Vagina (tissue), 2 donors: ENCODE measurements at regions not wholly inside any gene's neighbourhood (a gene's known extent, or its start where the extent isn't known, plus 50 kb on each side); places are given as distances from the start of the nearest gene placed in this dataset.

ENCODE experiments used
- DNase-seq, 2 donors: peaks; one replicate each; pipeline ENCODE4 v3.0.0-alpha.2; 2017; ENCODE audit errors: extremely low spot score in 2 of 2
- H3K27ac ChIP-seq: fragments of 200-600 bp; sonication (generic); one replicate; pipeline ENCODE4 v1.5.1; 2019
- H3K27me3 ChIP-seq: fragments of 200-600 bp; sonication (generic); one replicate; pipeline ENCODE4 v1.5.1; 2019
- H3K36me3 ChIP-seq, 2 donors: fragments of 200-600 bp; sonication (generic); one replicate each; pipeline ENCODE4 v1.5.1; 2017 to 2019
- H3K4me1 ChIP-seq: fragments of 200-600 bp; sonication (generic); one replicate; pipeline ENCODE4 v1.5.1; 2019
- H3K4me3 ChIP-seq, 2 donors: fragments of 200-600 bp; sonication (generic); 1 replicate in 1 of 2; 2 replicates in 1 of 2; pipeline ENCODE4 v1.5.1; 2016 to 2019
- H3K9me3 ChIP-seq: fragments of 200-600 bp; sonication (generic); one replicate; pipeline ENCODE4 v1.5.1; 2019
- CTCF ChIP-seq, 3 experiments: fragments of 450-650 bp in 2 of 3; fragments of 200-600 bp in 1 of 3; sonication (generic) in 1 of 3; IDR thresholded peaks; one replicate each; pipeline ENCODE4 v1.5.1; 2017 to 2019; ENCODE audit warnings: antibody characterized with exemption in 3 of 3, mild to moderate bottlenecking in 2 of 3, moderate library complexity in 2 of 3
- POLR2A ChIP-seq, 2 donors: fragments of 450-650 bp; IDR thresholded peaks; one replicate each; pipeline ENCODE4 v1.6.1; 2017; ENCODE audit warnings: antibody characterized with exemption in 2 of 2, mild to moderate bottlenecking in 2 of 2, moderate library complexity in 2 of 2
- POLR2AphosphoS5 ChIP-seq, 2 donors: sonication (generic); formaldehyde crosslinking; IDR thresholded peaks; one replicate each; pipeline ENCODE4 v1.9.0; 2017; ENCODE audit warnings: antibody characterized with exemption in 2 of 2, mild to moderate bottlenecking in 2 of 2, low read depth in 1 of 2; ENCODE audit not compliant: insufficient read depth in 1 of 2
- intact Hi-C: fragments of 100-400 bp; cut with DNase I; formaldehyde crosslinking; loops from one replicate; pipeline ENCODE4 v1.15.1; 2023

GRCh38 chr2:118312969-118313756 is 224.9 kb downstream of the INSIG2 start:
- no peak overlapping the region for H3K27ac ChIP-seq
- no peak for TF ChIP-seq POLR2A (IDR thresholded peaks at IDR 0.05)
- no peak for TF ChIP-seq CTCF (IDR thresholded peaks at IDR 0.05)
- TF ChIP-seq POLR2AphosphoS5 (IDR thresholded peaks at IDR 0.05; ENCODE audit: insufficient read depth in 1 of 2, low read depth in 1 of 2): no peak
- no peak overlapping the region for H3K4me3 ChIP-seq
- no peaks in the 10 kb centered on the region for H3K9me3 ChIP-seq
- no peaks in the 10 kb centered on the region for H3K4me1 ChIP-seq
- intact Hi-C loops: no loop called here
- no peak for DNase-seq
- no peaks in the 10 kb centered on the region for H3K27me3 ChIP-seq
- no peaks in the 10 kb centered on the region for H3K36me3 ChIP-seq

- TF ChIP-seq POLR2A (IDR thresholded peaks at IDR 0.05): no peak
- no peak for TF ChIP-seq CTCF (IDR thresholded peaks at IDR 0.05)
- TF ChIP-seq POLR2AphosphoS5 (IDR thresholded peaks at IDR 0.05; ENCODE audit: insufficient read depth in 1 of 2, low read depth in 1 of 2): no peak
- H3K27ac ChIP-seq: peak overlapping the region; percentile 56
- no peaks in the 10 kb centered on the region for H3K36me3 ChIP-seq
- H3K4me1 ChIP-seq: no peaks in the 10 kb centered on the region
- H3K9me3 ChIP-seq: no peaks in the 10 kb centered on the region
- DNase-seq: no peak
- H3K4me3 ChIP-seq: peak overlapping the region; percentile 49 to 59
- intact Hi-C loops: no loop called here
- H3K27me3 ChIP-seq: no peaks in the 10 kb centered on the region
Measured at GRCh38 chr2:118310681-118311429, 222.6 kb downstream of the INSIG2 start.

GRCh38 chr2:118309946-118310680 is 221.8 kb downstream of the INSIG2 start:
- TF ChIP-seq POLR2A (IDR thresholded peaks at IDR 0.05) (no peak), POLR2AphosphoS5 (IDR thresholded peaks at IDR 0.05; ENCODE audit: insufficient read depth in 1 of 2, low read depth in 1 of 2) (no peak), CTCF (IDR thresholded peaks at IDR 0.05) (no peak)
- no peaks in the 10 kb centered on the region for H3K4me1 ChIP-seq
- intact Hi-C loops: no loop called here
- no peaks in the 10 kb centered on the region for H3K36me3 ChIP-seq
- H3K27ac ChIP-seq: peak overlapping the region; percentile 56
- no peaks in the 10 kb centered on the region for H3K9me3 ChIP-seq
- peak overlapping the region; percentile 49 to 59 for H3K4me3 ChIP-seq
- DNase-seq: no peak
- no peaks in the 10 kb centered on the region for H3K27me3 ChIP-seq

DNA sequence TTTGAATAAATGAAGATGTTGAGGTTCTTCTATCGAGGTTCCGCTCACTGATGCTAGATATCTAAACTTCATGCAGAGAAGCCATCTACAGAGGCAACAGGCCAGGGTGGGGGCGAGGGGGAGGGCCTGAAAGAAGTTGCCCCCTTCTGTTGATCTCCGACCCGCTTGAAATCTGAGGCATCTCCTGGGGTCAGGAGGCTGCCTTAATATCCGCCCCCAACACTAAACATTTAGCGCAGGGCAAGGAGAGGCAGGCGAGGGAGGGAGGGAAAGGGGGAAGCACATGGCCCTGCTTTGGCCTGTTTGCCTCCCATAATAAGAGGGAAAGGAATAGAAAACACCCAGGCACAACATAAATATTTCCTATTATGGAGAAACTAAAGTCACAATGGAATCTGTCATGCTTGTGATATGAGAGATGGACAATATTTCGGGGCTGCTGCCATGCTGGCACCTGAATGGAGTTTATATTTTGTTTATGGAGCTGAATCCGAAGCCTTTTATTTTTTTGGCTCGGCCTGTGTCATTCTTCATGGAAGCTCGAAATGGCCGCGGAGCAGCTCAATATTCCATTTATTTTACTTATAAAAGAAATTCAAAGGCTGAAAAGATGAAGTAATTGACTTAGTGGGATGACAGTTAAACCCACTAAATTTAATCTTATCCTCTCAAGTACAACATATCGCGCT is 221.1 kb downstream of the INSIG2 start:
- Histone ChIP-seq H3K4me1 (no peaks in the 10 kb centered on the region), H3K36me3 (no peaks in the 10 kb centered on the region), H3K9me3 (no peaks in the 10 kb centered on the region), H3K27me3 (no peaks in the 10 kb centered on the region), H3K4me3 (peak overlapping the region; percentile 49 to 59), H3K27ac (peak overlapping the region; percentile 56)
- intact Hi-C loops: no loop called here
- DNase-seq: no peak
- TF ChIP-seq CTCF (IDR thresholded peaks at IDR 0.05): no peak
- TF ChIP-seq POLR2A (IDR thresholded peaks at IDR 0.05): no peak
- TF ChIP-seq POLR2AphosphoS5 (IDR thresholded peaks at IDR 0.05; ENCODE audit: insufficient read depth in 1 of 2, low read depth in 1 of 2): no peak
